ENCODE measurements at regions not wholly inside any gene's neighbourhood (a gene's known extent, or its start where the extent isn't known, plus 50 kb on each side); places are given as distances from the start of the nearest gene placed in this dataset.

GRCh38 chr18:77772177-77772576 lies 522.5 kb downstream of the GALR1 start:
- Histone ChIP-seq H3K4me3 (ENCODE audit: low read depth, low read length, poor library complexity, severe bottlenecking) (no peak overlapping the region), H3K36me3 (ENCODE audit: insufficient read depth, low read length) (no peaks in the 10 kb centered on the region), H3K9me2 (ENCODE audit: insufficient read depth, low read length) (no peaks in the 10 kb centered on the region), H3K9me3 (ENCODE audit: low read length) (no peaks in the 10 kb centered on the region), H4K20me1 (ENCODE audit: insufficient read depth, low read length) (no peaks in the 10 kb centered on the region), H3K27ac (ENCODE audit: low read depth, low read length, poor library complexity, severe bottlenecking) (no peak overlapping the region), H3K4me1 (ENCODE audit: insufficient read depth, low read length, poor library complexity, severe bottlenecking) (no peaks in the 10 kb centered on the region), H3K79me2 (ENCODE audit: insufficient read depth, low read depth, low read length) (no peaks in the 10 kb centered on the region), H3K4me2 (ENCODE audit: low read length) (no peak overlapping the region), H2AFZ (ENCODE audit: low read length) (no peak overlapping the region)
- CTCF ChIA-PET (ENCODE audit: unreplicated experiment): no interaction called here
- no TSS peak for BruUV-seq (replicated peaks)
- intact Hi-C loops (cut with micrococcal nuclease; ENCODE audit: unreplicated experiment): no loop called here
- DNase-seq (ENCODE audit: low spot score): no peak
- POLR2A ChIA-PET: no interaction called here
- no peak for TF ChIP-seq CTCF (conservative IDR thresholded peaks at IDR 0.05; ENCODE audit: low read length)
- no peak for TF ChIP-seq EZH2phosphoT487 (IDR thresholded peaks at IDR 0.05; ENCODE audit: borderline replicate concordance, low read depth, low read length)

GRCh38 chr18:77776104-77776503 lies 526.5 kb downstream of the GALR1 start:
- no TSS peak for BruUV-seq (replicated peaks)
- Histone ChIP-seq H4K20me1 (ENCODE audit: insufficient read depth, low read length) (no peaks in the 10 kb centered on the region), H3K4me1 (ENCODE audit: insufficient read depth, low read length, poor library complexity, severe bottlenecking) (no peaks in the 10 kb centered on the region), H3K79me2 (ENCODE audit: insufficient read depth, low read depth, low read length) (no peaks in the 10 kb centered on the region), H3K4me2 (ENCODE audit: low read length) (no peak overlapping the region), H3K4me3 (ENCODE audit: low read depth, low read length, poor library complexity, severe bottlenecking) (no peak overlapping the region), H2AFZ (ENCODE audit: low read length) (no peak overlapping the region), H3K36me3 (ENCODE audit: insufficient read depth, low read length) (no peaks in the 10 kb centered on the region), H3K9me2 (ENCODE audit: insufficient read depth, low read length) (no peaks in the 10 kb centered on the region), H3K9me3 (ENCODE audit: low read length) (no peaks in the 10 kb centered on the region), H3K27ac (ENCODE audit: low read depth, low read length, poor library complexity, severe bottlenecking) (no peak overlapping the region)
- DNase-seq (ENCODE audit: low spot score): no peak
- intact Hi-C loops (cut with micrococcal nuclease; ENCODE audit: unreplicated experiment): no loop called here
- TF ChIP-seq EZH2phosphoT487 (IDR thresholded peaks at IDR 0.05; ENCODE audit: borderline replicate concordance, low read depth, low read length) (no peak), CTCF (conservative IDR thresholded peaks at IDR 0.05; ENCODE audit: low read length) (no peak)
- ChIA-PET CTCF (ENCODE audit: unreplicated experiment) (no interaction called here), POLR2A (no interaction called here)

- DNase-seq (ENCODE audit: low spot score): no peak
- Histone ChIP-seq H3K36me3 (ENCODE audit: insufficient read depth, low read length) (no peaks in the 10 kb centered on the region), H3K9me3 (ENCODE audit: low read length) (no peaks in the 10 kb centered on the region), H2AFZ (ENCODE audit: low read length) (no peak overlapping the region), H3K79me2 (ENCODE audit: insufficient read depth, low read depth, low read length) (no peaks in the 10 kb centered on the region), H3K4me2 (ENCODE audit: low read length) (no peak overlapping the region), H4K20me1 (ENCODE audit: insufficient read depth, low read length) (no peaks in the 10 kb centered on the region), H3K4me3 (ENCODE audit: low read depth, low read length, poor library complexity, severe bottlenecking) (no peak overlapping the region), H3K4me1 (ENCODE audit: insufficient read depth, low read length, poor library complexity, severe bottlenecking) (no peaks in the 10 kb centered on the region), H3K27ac (ENCODE audit: low read depth, low read length, poor library complexity, severe bottlenecking) (no peak overlapping the region), H3K9me2 (ENCODE audit: insufficient read depth, low read length) (no peaks in the 10 kb centered on the region)
- ChIA-PET POLR2A (no interaction called here), CTCF (ENCODE audit: unreplicated experiment) (no interaction called here)
- intact Hi-C loops (cut with micrococcal nuclease; ENCODE audit: unreplicated experiment): no loop called here
- no TSS peak for BruUV-seq (replicated peaks)
- TF ChIP-seq CTCF (conservative IDR thresholded peaks at IDR 0.05; ENCODE audit: low read length) (no peak), EZH2phosphoT487 (IDR thresholded peaks at IDR 0.05; ENCODE audit: borderline replicate concordance, low read depth, low read length) (no peak)
Measured at GRCh38 chr18:77777163-77777562, 527.5 kb downstream of the GALR1 start.
